HEK293T (cell line): ENCODE measurements at regions not wholly inside any gene's neighbourhood (a gene's known extent, or its start where the extent isn't known, plus 50 kb on each side); places are given as distances from the start of the nearest gene placed in this dataset.
"Not testable (repeated sequence)": the region's sequence is repeated elsewhere in the genome, so short reads cannot be mapped to it uniquely, and the experiment has no call there.

Experiments
- BHLHE40 ChIP-seq: fragments of 450-650 bp; IDR thresholded peaks from 2 replicates; pipeline ENCODE4 v1.6.1; 2016; ENCODE audit warnings: mild to moderate bottlenecking, moderate library complexity, borderline replicate concordance
- CTBP1 ChIP-seq: fragments of 450-650 bp; IDR thresholded peaks from 2 replicates; pipeline ENCODE4 v1.6.1; 2016; ENCODE audit warnings: borderline replicate concordance
- FOXK2 ChIP-seq: fragments of 450-650 bp; IDR thresholded peaks from 2 replicates; pipeline ENCODE4 v1.6.1; 2016; ENCODE audit warnings: mild to moderate bottlenecking
- FOXM1 ChIP-seq: fragments of 450-650 bp; IDR thresholded peaks from 2 replicates; pipeline ENCODE4 v1.6.1; 2017; ENCODE audit warnings: mild to moderate bottlenecking, borderline replicate concordance
- HDGF ChIP-seq: fragments of 450-650 bp; IDR thresholded peaks from 2 replicates; pipeline ENCODE4 v1.6.1; 2017; ENCODE audit warnings: antibody characterized with exemption, borderline replicate concordance
- SP1 ChIP-seq: fragments of 450-650 bp; IDR thresholded peaks from 2 replicates; pipeline ENCODE4 v1.6.1; 2017
- TARDBP ChIP-seq: fragments of 450-650 bp; IDR thresholded peaks from 2 replicates; pipeline ENCODE4 v1.6.1; 2016
- ZNF384 ChIP-seq: fragments of 450-650 bp; IDR thresholded peaks from 2 replicates; pipeline ENCODE4 v1.6.1; 2016
- TF ChIP-seq, protein P1 (sequence below): fragments of 450-650 bp; IDR thresholded peaks from 2 replicates; pipeline ENCODE4 v1.6.1; 2016

DNA sequence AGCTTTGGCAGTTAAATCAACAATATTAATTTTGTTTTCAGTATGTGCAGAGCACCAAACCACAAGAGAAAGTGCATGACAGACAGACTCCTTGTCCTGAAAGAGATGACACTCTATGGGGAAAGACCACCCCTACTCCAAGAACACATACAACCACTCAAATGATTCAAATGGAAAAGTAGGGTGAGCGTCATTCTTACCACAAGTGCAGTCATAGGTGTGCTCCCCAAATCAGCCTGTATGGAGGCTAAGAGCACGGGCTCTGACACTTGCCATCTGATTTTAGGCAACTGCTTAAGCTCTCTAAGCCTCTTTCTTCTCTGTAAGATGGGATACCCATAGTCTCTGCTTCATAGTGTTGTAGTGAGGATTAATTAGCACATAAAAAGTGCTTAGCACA, 56.7 kb upstream of the TERB2 start:
- not testable (repeated sequence) for TF ChIP-seq HDGF, FOXM1, CTBP1, SP1, ZNF384, BHLHE40, TARDBP, FOXK2
- TF ChIP-seq, protein P1, sequence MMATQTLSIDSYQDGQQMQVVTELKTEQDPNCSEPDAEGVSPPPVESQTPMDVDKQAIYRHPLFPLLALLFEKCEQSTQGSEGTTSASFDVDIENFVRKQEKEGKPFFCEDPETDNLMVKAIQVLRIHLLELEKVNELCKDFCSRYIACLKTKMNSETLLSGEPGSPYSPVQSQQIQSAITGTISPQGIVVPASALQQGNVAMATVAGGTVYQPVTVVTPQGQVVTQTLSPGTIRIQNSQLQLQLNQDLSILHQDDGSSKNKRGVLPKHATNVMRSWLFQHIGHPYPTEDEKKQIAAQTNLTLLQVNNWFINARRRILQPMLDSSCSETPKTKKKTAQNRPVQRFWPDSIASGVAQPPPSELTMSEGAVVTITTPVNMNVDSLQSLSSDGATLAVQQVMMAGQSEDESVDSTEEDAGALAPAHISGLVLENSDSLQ: not testable (repeated sequence)
